Coronary artery (tissue), 2 donors: ENCODE measurements at regions not wholly inside any gene's neighbourhood (a gene's known extent, or its start where the extent isn't known, plus 50 kb on each side); places are given as distances from the start of the nearest gene placed in this dataset.

ENCODE experiments used
- DNase-seq: peaks from one replicate; pipeline ENCODE4 v3.0.0-alpha.2; 2017; ENCODE audit warnings: low spot score
- H3K27ac ChIP-seq, 2 donors: fragments of 200-600 bp; sonication (generic); one replicate each; pipeline ENCODE4 v1.5.1; 2016 to 2019
- H3K4me3 ChIP-seq: fragments of 200-600 bp; sonication (generic); 2 replicates; pipeline ENCODE4 v1.5.1; 2016; ENCODE audit warnings: mild to moderate bottlenecking, moderate library complexity
- CTCF ChIP-seq: fragments of 200-600 bp; sonication (generic); IDR thresholded peaks from one replicate; pipeline ENCODE4 v1.5.1; 2019; ENCODE audit warnings: antibody characterized with exemption

GRCh38 chr5:144800169-144800568 lies 629.5 kb downstream of the KCTD16 start:
- no peak overlapping the region for H3K4me3 ChIP-seq
- DNase-seq, result no peak
- no peak for TF ChIP-seq CTCF
- H3K27ac ChIP-seq, result no peak overlapping the region

- no peak overlapping the region for H3K27ac ChIP-seq
- no peak for DNase-seq
- H3K4me3 ChIP-seq, result no peak overlapping the region
- no peak for TF ChIP-seq CTCF
These were observed 627.9 kb downstream of the KCTD16 start for GRCh38 chr5:144798595-144798994.

GRCh38 chr5:144794922-144795321 lies 624.2 kb downstream of the KCTD16 start:
- H3K4me3 ChIP-seq, result no peak overlapping the region
- H3K27ac ChIP-seq, result no peak overlapping the region
- TF ChIP-seq CTCF, result no peak
- no peak for DNase-seq

- no peak for DNase-seq
- Histone ChIP-seq H3K27ac (no peak overlapping the region), H3K4me3 (no peak overlapping the region)
- TF ChIP-seq CTCF, result no peak
These were observed 617.9 kb downstream of the KCTD16 start for GRCh38 chr5:144788556-144788955.

GRCh38 chr5:144788046-144788445 lies 617.4 kb downstream of the KCTD16 start:
- Histone ChIP-seq H3K27ac (no peak overlapping the region), H3K4me3 (no peak overlapping the region)
- TF ChIP-seq CTCF, result no peak
- no peak for DNase-seq

- H3K27ac ChIP-seq, result no peak overlapping the region
- TF ChIP-seq CTCF, result no peak
- DNase-seq, result no peak
- no peak overlapping the region for H3K4me3 ChIP-seq
These were observed 608.7 kb downstream of the KCTD16 start for GRCh38 chr5:144779368-144779767.

GRCh38 chr5:144778561-144778960 lies 607.9 kb downstream of the KCTD16 start:
- no peak overlapping the region for H3K4me3 ChIP-seq
- TF ChIP-seq CTCF, result no peak
- no peak overlapping the region for H3K27ac ChIP-seq
- DNase-seq, result no peak
